GM19452 (cell line): ENCODE measurements at regions not wholly inside any gene's neighbourhood (a gene's known extent, or its start where the extent isn't known, plus 50 kb on each side); places are given as distances from the start of the nearest gene placed in this dataset.

ENCODE experiments used
- ATAC-seq: cut with Tn5 transposase; IDR thresholded peaks from one replicate; pipeline ENCODE4 v1.9.1; 2021; ENCODE audit not compliant: unreplicated experiment

DNA sequence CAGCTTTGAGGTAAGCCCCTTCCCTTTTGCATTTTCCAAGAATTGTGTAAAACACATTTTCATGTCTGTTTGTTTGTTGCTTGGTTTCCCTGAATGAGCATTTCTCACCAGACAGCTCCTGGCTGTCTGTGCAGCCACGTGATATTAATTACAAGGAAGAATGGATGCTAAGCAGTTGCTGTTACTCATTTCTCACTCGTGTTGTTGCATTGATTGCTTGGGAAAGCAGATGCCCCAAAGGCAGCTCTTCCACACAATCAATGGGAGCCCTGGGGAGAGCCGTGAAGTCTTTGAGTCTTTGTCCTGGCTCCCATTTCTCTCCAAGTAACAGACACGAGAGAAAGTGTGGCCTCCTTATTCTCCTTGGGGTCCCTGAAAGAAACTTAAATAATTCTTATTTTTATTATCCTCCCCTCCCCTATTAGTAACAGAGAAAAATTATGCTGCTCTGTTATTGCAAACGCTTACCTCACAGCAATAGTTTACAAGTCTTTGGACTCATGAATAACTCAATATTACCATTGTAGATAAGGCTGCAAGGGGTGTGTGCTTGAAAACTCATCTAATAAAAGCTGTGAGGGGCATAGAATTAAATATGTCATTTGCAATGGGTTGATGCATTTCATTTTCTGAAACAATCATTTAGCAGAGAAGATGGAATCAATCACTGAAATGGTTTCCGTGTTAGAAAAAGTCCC lies 127.7 kb upstream of the CAMK1G start:
- ATAC-seq: no peak

DNA sequence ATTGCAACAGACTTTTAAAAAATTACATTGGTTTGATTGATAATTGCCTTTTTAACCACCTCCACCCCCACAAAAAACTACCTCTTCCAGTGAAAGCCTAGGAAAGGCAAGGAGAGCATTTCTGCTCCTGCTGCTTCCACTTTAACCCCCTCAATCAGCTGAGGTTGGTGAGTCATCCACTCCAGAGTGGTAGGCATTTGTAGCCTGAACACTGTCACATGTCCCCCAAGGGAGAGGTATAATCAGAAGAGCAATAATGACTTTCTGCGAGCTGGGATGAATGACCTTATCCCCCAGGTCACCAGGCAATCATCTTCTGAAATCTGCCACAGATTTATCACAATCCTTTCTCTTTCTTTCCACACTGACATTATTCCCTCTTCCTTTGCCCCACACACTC lies 126.6 kb upstream of the CAMK1G start:
- ATAC-seq: no peak

DNA sequence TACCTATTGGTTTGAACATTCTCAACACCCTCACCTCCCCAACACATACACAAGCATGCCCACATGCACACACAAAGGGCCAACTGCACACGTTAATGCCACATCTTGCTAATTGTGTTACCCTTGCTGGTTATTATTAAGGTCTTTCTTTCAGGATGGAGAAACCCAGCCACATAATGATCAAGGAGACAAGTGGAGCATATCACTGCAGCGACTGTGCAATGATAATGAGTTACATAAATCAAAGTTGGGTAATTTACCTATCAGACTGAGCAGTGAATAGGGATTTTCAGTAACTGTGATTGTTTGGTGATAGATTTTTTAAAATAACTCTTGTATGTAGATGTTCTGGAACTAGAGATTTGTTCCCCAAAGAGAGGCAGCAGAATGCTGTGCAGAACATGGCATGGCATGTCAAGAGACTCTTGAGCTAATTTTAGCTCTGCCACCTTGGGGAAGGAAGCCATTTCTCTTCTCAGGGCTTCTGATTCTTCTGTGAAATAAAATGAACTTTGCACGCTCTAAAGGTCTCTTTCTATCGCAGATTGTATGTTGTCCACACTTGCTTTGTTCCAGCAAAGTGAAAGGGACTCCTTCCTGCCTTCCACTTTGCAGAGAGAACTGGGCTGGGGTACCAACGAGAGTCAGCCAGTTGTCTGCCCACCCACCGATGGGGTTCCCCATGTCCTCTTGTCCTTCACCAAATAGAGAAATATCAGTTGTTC lies 126.0 kb upstream of the CAMK1G start:
- ATAC-seq: no peak

DNA sequence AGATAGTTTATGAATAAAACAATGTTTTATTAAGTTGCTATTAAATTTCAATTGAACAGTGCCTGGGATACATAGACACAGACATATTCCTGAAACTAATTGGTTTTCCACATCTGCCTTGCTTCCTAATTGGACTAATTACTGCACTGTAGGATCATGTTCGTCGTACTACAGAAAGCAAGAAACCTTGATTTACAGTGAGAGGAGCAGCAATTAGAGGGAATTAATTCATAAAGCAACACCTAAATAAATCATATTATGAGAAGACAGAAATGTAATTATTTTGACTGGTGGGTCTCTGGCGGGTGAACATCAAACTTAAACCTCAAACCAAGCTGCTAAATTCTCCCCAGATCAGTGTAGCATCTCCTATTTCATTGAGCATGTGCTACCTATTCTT lies 124.6 kb upstream of the CAMK1G start:
- ATAC-seq: no peak

DNA sequence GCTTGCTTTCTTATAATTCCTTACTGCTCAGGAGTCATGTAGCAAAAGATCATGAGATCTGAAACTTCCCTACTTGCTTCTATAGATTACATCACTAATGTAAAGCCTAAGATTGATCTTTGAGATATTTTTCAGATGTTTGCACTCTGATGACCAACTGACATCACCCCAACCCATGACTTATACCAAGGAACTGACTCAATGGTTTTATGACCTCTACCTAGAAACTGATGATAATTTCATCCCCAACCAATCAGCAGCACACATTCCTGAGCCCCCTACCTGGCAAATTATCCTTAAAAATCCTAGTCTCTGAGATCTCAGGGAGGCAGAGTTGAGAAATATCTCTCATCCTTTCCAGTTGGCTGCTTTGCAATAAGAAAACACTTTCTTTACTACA lies 122.3 kb upstream of the CAMK1G start:
- ATAC-seq: no peak

DNA sequence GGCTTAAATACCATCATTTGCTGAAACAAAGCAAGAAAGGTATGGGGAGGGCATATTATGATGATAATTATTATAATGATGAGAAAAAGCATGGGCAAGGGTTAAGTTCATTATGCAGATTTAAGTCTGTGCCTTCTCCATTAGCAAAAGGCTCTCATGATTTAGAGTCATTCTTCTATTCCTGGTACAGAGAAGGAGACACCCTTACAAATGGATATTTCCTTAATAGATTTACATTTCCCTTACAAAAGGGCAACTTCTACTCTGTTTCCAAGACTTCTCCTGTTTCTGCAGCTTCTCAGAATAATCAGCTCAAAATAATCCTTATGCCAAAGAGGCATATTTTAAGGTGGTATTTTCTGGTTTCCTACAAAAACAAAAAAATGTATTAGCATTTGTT lies 121.1 kb upstream of the CAMK1G start:
- no peak for ATAC-seq

DNA sequence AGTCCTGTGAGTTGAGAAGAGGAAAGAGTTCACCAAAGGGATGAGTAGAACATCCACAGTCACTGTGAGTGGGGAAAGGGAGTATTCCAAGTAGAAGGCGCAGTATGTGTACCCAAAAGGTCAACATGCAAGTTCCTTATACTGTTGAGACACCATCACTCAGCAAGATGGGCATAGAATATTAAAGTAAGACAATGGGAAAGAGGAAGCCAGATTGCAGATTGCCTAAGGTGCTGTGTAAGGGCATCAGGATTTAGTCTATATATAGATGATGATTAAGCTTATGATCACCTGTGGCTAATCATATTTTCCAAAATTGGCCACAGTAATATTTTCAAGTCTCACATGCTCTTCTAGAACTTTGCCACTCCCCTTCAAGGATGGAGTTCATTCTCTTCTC lies 120.1 kb upstream of the CAMK1G start:
- no peak for ATAC-seq

DNA sequence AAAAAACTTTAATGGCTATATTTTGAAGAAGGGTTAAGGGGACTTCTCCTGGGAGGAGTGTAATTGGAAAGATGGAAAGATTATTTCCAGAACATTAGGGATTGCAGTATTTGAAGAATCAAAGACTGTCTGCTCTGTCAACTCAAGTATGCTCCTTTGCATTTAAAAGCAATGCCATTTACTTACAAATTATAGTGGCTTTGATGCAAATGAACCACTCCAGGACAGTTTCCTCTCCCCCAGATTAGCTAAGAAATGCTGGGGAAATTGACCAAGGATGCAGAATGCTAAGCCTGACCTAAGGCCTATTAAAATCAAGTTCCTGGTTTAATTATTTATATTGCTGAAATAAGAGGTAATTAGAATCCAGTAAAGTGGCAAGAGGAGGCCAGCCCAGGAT lies 110.5 kb upstream of the CAMK1G start:
- no peak for ATAC-seq

DNA sequence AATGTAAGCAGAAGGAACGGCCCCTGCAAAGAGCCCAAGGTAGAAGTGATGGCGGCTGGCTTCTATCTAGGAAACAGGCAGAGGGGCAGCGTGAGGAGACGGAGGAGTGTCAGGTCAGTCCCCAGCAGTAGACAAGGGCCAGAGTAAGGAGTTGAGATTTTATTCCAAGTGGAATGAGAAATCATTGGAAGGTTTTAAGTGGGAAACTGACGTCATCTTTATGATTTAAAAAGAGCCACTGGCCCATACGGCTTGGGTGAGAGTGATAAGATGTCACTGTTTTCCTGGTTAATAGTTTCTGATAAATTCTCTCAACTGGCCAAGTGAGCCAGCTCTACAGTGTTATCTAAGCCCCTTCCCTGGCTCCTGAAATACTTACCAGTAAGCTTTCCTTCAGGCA lies 103.2 kb upstream of the CAMK1G start:
- ATAC-seq: no peak

DNA sequence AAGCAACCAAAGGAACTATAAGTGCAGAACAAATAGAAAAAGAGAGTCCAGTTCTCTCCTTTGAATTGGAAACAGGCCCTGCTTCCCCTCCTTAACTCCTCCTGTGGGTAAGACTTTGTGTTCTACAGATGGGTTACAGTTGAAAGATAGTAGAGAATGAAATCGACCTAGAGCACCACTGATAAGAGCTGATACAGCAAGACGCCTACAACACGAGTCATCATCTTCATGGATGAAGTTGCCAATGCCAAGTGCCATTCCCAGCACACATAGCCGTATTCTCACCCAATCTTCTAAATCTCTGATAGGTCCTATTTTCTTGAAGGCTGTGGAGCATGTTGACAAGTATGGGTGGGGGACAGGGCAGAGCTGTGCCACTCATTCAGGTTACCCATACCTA lies 99.8 kb upstream of the CAMK1G start:
- ATAC-seq: no peak

DNA sequence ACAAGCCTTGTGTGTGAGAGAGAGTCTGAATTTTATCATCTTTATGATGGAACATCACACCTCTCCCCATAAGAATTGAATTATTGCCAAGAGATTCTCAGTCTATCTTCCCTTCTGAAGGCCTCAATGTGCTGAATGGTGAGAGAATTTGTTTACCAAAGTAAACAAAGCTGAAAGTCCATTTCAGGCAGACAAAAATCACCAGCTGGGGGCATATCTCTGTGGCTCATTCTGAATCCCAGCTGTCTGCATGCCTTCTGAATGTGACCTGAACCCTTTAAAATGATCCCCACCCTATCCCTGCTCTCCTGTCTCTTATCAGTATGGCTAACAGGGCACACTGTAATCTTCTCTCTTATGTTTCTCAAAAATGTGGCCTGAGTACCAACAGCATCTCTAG lies 99.1 kb upstream of the CAMK1G start:
- no peak for ATAC-seq

DNA sequence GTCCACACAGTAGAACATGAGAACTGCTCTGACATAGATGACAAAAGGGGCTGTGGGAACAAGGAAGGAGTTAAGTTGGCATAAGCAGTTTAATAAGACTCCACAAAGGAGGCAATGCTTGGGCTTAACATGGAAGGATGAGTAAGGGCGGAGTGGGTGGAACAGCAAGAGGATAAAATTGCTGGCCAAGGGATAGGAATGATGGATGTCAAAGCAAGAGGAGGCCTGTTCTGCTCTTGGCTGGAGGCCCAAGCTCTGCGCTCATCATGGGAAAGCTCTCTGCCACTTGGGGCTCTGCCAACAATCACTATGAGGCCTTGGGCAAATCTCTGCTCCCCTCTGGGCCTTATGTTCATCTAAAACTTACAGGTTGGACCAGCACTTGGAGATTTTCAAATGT lies 98.3 kb upstream of the CAMK1G start:
- no peak for ATAC-seq

DNA sequence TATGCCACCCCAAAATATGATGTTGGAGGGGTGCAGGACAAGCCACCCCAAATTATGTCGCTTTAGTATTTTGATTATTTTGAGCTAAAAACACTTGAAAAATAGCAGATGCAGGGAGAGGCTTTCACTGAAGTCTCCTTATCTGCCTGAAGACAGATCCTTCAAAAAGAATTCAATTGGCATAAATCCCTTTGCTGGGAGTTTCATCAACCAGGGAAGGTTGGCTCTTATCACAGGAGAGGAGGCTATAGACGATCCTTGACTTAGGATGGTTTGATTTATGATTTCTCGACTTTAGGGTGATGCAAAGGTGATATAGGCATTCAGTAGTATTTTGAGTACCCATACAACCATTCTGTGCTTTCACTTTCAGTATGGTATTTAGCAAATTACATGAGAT lies 97.8 kb upstream of the CAMK1G start:
- no peak for ATAC-seq

DNA sequence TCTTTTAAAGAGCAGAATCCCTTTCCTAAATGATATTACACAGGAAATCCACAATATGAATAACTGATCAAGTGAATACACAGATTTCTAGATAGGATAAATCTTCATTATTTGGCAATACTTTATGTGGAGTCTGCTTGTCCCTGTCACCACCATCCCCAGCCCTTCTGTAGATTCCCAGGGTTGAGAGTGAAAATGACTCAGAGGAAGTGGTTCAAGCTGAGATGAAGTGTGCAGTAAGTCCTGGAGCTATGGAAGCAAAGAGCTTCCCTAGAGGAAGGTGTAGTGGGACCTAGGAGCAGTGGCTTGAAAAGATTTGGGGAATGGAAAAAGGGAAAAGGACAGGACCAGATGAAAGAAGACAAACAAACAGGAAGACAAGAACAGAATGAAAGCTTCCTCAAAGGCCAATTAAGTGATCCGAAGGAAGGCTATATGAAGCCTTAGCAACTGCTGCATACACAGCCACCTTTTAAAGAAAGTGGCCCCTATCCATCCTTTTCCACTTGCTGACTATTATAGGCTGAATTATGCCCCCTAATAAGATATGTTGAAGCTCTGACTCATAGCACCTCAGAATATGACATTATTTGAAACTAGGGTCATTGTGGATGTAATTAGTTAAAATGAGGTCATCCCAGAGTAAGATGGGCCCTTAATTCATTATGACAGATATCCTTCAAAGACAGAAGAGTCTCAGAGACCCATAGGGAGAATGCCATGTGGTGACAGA lies 96.5 kb upstream of the CAMK1G start:
- ATAC-seq: no peak

DNA sequence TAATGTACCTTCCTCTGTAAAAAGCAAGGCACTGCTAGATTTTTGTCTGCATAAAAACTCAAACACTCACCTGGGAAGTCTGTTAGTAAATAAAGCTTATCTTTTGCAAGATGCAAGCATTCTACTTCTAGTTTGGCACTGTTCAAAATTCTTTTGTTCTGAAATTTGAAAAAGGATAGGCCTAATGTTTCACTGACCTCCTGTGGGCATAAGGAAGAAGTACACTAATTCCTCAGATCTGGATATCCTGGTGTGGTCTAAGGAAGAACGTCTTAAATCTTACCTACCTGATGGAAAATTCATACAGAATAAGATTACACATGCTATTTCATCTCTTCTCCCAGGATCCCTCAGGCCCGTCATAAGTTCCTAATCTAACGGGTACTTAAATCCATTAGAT lies 93.5 kb upstream of the CAMK1G start:
- no peak for ATAC-seq

DNA sequence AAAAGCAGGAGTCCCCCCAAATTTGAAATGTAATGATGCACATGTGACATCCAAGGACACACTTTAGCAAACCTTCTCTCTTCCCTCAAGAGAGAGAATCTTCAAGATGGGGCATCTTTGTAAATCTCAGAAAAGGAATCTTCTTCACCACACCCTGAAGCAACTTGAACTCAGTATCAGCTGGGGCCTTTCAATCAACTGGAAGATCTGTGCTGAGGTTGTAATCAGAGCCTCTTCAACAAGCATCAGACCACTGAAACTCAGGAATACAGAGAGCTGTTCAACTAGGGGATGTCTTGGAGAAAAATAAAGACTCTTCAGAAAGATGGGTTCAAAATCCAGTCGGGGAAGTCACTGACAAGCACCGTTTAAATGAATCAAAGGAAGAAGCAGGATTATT lies 92.5 kb upstream of the CAMK1G start:
- ATAC-seq: no peak

DNA sequence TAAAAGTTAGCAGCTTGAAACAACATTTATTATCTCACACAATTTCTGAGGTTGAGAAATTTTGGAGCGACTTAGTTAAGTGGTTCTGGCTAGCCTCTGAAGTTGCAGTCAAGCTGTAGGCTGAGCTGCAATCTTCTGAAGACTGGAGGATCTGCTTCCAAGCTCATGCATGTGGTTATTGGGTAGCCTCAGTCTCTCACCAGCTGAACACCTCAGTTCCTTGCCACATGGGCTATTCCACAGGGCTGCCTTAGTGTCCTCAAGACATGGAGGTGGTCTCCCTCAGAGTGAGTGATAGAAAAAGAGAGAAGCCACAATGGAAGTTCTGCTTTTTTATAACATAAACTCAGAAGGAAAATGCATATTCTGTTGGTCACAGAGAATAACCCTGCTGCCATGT lies 92.0 kb upstream of the CAMK1G start:
- no peak for ATAC-seq

DNA sequence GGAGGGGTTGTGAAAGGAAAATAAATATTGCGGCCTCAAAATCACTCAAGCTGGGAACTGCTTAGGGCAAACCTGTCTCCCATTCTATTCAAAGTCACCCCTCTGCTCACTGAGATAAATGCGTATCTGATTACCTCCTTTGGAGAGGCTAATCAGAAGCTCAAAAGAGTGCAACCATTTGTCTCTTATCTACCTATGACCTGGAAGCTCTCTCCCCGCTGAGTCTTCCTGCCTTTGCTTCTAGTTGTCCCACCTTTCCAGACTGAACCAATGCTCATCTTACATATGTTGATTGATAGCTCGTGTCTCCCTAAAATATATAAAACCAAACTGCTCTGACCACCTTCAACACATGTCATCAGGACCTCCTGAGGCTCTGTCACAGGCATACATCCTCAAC lies 91.6 kb upstream of the CAMK1G start:
- no peak for ATAC-seq

DNA sequence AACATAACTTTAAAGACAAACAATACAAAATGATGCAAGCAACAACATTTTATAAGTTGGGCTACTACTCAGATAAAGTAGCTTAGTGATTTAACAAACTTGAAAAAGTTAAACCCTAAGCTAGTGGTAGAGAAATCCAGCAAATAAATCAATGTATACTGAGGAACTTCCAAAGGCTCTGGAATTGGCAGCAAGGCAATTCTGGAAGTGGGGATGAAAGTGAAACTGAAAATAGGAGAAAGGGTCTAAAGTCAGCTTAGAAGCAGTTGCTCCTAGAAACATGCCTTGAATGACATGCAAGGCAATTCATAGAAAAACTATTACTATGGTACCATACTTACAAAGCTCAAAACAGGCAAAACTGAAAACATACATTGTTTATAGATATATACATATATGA lies 90.0 kb upstream of the CAMK1G start:
- ATAC-seq: no peak

DNA sequence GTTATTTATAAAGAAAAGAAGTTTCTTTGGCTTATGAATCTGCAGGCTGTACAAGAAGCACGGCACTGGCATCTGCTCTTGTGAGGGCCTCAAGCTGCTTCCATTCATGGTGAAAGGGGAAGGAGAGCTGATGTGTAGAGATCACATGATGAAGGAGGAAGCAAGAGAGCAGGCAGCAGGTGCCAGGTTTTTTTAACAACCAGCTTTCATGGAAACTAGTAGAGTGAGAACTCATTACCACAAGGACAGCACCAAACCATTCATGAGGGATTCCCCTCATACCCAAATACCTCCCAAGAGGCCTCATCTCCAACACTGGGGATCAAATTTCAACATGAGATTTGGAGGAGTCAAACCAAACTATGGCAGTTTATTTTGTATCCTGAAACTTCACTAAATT lies 85.8 kb upstream of the CAMK1G start:
- no peak for ATAC-seq

DNA sequence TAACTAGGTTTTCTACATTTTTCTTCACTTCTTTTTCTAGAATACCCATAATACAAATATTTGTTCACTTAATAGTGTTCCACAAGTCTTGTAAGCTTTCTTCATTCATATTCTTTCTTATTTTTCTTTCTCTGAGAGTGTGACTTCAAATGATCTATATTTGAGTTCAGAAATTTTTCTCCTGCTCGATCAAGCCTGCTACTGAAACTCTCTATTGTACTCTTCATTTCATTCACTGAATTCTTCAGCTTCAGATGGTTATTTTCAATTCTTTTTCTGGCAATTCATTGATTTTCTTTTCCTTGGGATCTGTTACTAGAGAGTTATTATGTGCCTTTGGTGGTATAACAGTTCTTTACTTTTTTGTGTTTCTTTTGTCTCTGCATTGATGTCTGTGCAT lies 82.5 kb upstream of the CAMK1G start:
- no peak for ATAC-seq

DNA sequence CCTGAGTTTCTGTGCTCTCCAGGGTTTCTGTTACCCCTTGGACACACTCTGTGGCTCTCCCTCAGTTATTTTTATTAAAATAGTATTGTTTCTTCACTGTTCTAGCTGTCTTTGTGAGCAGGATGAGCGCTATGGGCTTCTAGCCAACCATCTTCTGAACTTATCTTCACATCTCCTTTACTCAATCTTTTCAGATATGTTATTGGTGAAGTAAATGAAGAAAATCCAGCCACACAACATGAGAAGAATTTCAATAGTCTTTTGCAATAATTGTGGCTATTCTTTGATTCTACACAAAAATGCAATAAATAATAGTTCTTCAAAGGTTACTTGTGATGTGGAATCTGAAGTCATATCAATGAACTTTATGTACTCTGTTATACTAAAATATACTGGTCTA lies 80.3 kb upstream of the CAMK1G start:
- no peak for ATAC-seq
